ENCODE measurements at regions not wholly inside any gene's neighbourhood (a gene's known extent, or its start where the extent isn't known, plus 50 kb on each side); places are given as distances from the start of the nearest gene placed in this dataset.

DNA sequence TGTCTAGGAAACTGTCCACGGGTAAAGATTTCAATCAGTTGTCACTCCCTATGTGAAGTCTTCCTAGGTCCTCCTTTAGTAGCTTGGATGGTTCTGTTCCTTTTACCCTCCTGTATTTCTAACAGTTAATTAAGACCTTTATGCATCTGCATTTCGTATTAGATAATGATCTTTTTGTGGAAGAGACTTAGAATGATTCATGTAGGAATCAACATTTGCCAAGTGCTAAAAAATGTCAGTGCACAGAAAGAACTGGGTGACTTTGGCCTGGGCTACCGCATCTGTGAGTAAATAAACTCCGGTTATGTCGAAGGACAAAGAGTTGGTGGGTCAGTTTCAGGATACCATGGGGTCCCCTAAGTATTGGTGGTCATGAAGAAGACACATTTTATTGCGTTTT, 918.0 kb downstream of the TFAP2A start:
- TF ChIP-seq CTCF (IDR thresholded peaks at IDR 0.05) (no peak), POLR2A (IDR thresholded peaks at IDR 0.05) (no peak)
